HEK293T (cell line): ENCODE measurements at regions not wholly inside any gene's neighbourhood (a gene's known extent, or its start where the extent isn't known, plus 50 kb on each side); places are given as distances from the start of the nearest gene placed in this dataset.

Source experiments
- FOXA1 ChIP-seq: fragments of 450-650 bp; IDR thresholded peaks from 2 replicates; pipeline ENCODE4 v1.6.1; 2016; ENCODE audit warnings: mild to moderate bottlenecking
- SP1 ChIP-seq: fragments of 450-650 bp; IDR thresholded peaks from 2 replicates; pipeline ENCODE4 v1.6.1; 2017
- SUZ12 ChIP-seq: fragments of 450-650 bp; IDR thresholded peaks from 2 replicates; pipeline ENCODE4 v1.6.1; 2016; ENCODE audit warnings: mild to moderate bottlenecking

DNA sequence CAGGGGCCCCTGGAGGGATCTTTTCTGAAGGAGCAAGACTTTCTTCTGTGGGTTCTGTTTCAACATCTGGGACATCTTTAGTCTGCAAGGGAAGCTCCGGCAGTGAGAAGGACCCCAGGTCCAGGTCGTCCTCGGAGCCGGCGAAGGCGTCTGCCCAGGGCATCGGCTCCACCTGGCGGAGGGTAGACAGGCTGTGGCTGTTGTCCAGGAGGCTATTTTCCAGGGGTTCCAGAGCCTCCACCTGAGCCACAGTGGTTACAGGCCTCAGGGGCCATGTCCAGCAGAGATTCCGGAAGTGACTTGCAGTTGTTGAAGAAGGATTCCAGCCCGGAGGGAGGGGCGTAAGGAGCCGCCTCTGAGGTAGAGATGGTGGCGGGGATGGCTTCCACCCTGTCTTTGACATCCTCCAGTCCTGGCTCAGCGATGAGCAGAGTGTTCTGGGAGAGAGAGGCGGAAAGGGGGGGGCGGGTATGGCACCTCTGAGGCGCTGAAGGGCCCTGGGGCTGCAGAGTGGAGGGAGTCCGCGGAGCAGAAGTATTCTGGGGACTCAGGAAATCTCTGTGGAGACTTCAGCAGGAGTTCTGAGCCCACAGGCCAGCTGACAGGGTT is 891.3 kb upstream of the LRRTM1 start:
- TF ChIP-seq FOXA1 (no peak), SP1 (no peak), SUZ12 (no peak)
